ENCODE measurements at regions not wholly inside any gene's neighbourhood (a gene's known extent, or its start where the extent isn't known, plus 50 kb on each side); places are given as distances from the start of the nearest gene placed in this dataset.

DNA sequence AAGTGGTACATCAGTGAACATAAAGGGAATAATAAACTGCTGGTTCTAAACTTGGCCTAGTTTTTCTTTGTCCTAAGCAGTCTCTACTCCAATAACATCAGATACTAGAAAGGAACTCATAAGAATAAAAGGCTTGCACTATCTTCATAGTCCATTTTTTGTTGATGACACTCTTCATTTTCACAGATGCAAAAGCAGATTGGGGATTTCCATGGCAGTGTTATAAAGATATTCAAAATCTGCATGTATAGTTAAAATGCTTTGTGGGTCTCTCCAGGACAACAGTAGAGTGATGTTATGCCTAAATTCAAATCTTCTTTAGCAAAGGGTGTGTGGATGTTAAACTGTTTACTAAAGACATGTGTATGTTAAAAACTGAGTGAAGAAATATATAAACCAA lies 745.8 kb downstream of the TRHDE start:
- no peak overlapping the region for H2AFZ ChIP-seq (ENCODE audit: low read length)
- H3K79me2 ChIP-seq (ENCODE audit: low read length): no peaks in the 10 kb centered on the region
- H3K9me2 ChIP-seq (replicated peaks; ENCODE audit: insufficient read depth, low read length): no peaks in the 10 kb centered on the region
- H4K20me1 ChIP-seq (ENCODE audit: insufficient read depth, low read length): no peaks in the 10 kb centered on the region
- H3K4me3 ChIP-seq (ENCODE audit: low read length): no peak overlapping the region
- TF ChIP-seq EZH2 (optimal IDR thresholded peaks at IDR 0.05; ENCODE audit: low read depth, low read length) (no peak), EZH2phosphoT487 (IDR thresholded peaks at IDR 0.05; ENCODE audit: low read length) (no peak)
- TF ChIP-seq, protein P1, sequence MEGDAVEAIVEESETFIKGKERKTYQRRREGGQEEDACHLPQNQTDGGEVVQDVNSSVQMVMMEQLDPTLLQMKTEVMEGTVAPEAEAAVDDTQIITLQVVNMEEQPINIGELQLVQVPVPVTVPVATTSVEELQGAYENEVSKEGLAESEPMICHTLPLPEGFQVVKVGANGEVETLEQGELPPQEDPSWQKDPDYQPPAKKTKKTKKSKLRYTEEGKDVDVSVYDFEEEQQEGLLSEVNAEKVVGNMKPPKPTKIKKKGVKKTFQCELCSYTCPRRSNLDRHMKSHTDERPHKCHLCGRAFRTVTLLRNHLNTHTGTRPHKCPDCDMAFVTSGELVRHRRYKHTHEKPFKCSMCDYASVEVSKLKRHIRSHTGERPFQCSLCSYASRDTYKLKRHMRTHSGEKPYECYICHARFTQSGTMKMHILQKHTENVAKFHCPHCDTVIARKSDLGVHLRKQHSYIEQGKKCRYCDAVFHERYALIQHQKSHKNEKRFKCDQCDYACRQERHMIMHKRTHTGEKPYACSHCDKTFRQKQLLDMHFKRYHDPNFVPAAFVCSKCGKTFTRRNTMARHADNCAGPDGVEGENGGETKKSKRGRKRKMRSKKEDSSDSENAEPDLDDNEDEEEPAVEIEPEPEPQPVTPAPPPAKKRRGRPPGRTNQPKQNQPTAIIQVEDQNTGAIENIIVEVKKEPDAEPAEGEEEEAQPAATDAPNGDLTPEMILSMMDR (IDR thresholded peaks at IDR 0.05; ENCODE audit: low read length): no peak
- no peak overlapping the region for H3K4me2 ChIP-seq (ENCODE audit: low read depth, low read length)
- DNase-seq: no peak
- no peaks in the 10 kb centered on the region for H3K9me3 ChIP-seq (replicated peaks; ENCODE audit: insufficient read depth, low read length)
- H3K9ac ChIP-seq (ENCODE audit: low read length): no peak overlapping the region
- no peaks in the 10 kb centered on the region for H3K36me3 ChIP-seq (replicated peaks; ENCODE audit: insufficient read depth, low read length)
- H3F3A ChIP-seq (ENCODE audit: insufficient read depth, low read length): no peaks in the 10 kb centered on the region
- H3K4me1 ChIP-seq (ENCODE audit: low read length): no peaks in the 10 kb centered on the region
- H3K27me3 ChIP-seq (replicated peaks; ENCODE audit: insufficient read depth, low read length): no peaks in the 10 kb centered on the region
- H3K27ac ChIP-seq (ENCODE audit: low read length): no peak overlapping the region

DNA sequence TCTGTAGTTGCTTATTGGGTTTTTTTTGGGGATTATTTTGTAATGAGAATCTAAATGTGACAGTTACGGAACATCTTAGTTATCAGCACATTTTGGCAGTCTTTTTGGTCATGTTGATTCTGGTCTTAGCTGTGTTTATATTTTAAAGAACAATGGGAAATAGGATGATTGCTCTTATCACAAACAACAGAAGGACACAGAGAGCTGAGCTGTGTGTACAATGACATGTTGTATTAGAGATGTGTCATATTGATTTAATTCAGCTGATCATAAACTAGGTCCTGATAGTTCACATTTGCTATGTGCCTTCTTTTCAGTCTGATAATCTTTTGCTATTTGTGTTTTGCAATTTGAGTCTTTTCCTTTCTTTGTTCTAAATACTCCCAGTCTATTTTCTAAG lies 781.7 kb downstream of the TRHDE start:
- Histone ChIP-seq H3K27ac (ENCODE audit: low read length) (no peak overlapping the region), H3K79me2 (ENCODE audit: low read length) (no peaks in the 10 kb centered on the region), H3K9me2 (replicated peaks; ENCODE audit: insufficient read depth, low read length) (no peaks in the 10 kb centered on the region), H3K9ac (ENCODE audit: low read length) (no peak overlapping the region), H3K4me1 (ENCODE audit: low read length) (no peaks in the 10 kb centered on the region), H3K4me3 (ENCODE audit: low read length) (no peak overlapping the region), H2AFZ (ENCODE audit: low read length) (no peak overlapping the region), H3K9me3 (replicated peaks; ENCODE audit: insufficient read depth, low read length) (no peaks in the 10 kb centered on the region), H4K20me1 (ENCODE audit: insufficient read depth, low read length) (no peaks in the 10 kb centered on the region), H3K4me2 (ENCODE audit: low read depth, low read length) (no peak overlapping the region), H3K36me3 (replicated peaks; ENCODE audit: insufficient read depth, low read length) (no peaks in the 10 kb centered on the region), H3F3A (ENCODE audit: insufficient read depth, low read length) (no peaks in the 10 kb centered on the region), H3K27me3 (replicated peaks; ENCODE audit: insufficient read depth, low read length) (no peaks in the 10 kb centered on the region)
- TF ChIP-seq EZH2phosphoT487 (IDR thresholded peaks at IDR 0.05; ENCODE audit: low read length): no peak
- TF ChIP-seq EZH2 (optimal IDR thresholded peaks at IDR 0.05; ENCODE audit: low read depth, low read length): no peak
- TF ChIP-seq, protein P1 (IDR thresholded peaks at IDR 0.05; ENCODE audit: low read length): no peak
- DNase-seq: no peak

DNA sequence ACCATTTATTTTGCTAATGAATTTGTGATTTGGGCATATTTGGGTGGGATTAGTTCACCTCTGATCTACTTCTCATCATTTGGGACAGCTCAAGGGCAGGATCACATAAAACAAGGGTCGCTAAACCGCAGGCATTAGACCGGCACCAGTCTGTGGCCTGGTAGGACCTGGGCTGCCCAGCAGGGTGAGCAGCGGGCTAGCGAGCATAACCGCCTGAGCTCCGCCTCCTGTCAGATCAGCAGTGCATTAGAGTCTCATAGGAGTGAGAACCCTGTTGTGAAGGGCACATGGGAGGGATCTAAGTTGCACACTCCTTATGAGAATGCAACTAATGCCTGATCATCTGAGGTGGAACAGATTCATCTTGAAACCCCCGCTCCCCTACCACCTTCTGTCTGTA lies 785.3 kb downstream of the TRHDE start:
- no peak overlapping the region for H2AFZ ChIP-seq (ENCODE audit: low read length)
- H3K4me1 ChIP-seq (ENCODE audit: low read length): no peaks in the 10 kb centered on the region
- no peak for DNase-seq
- H3K9ac ChIP-seq (ENCODE audit: low read length): no peak overlapping the region
- H4K20me1 ChIP-seq (ENCODE audit: insufficient read depth, low read length): no peaks in the 10 kb centered on the region
- TF ChIP-seq EZH2 (optimal IDR thresholded peaks at IDR 0.05; ENCODE audit: low read depth, low read length) (no peak), EZH2phosphoT487 (IDR thresholded peaks at IDR 0.05; ENCODE audit: low read length) (no peak)
- TF ChIP-seq, protein P1 (IDR thresholded peaks at IDR 0.05; ENCODE audit: low read length): no peak
- no peak overlapping the region for H3K27ac ChIP-seq (ENCODE audit: low read length)
- H3F3A ChIP-seq (ENCODE audit: insufficient read depth, low read length): no peaks in the 10 kb centered on the region
- no peaks in the 10 kb centered on the region for H3K27me3 ChIP-seq (replicated peaks; ENCODE audit: insufficient read depth, low read length)
- H3K9me2 ChIP-seq (replicated peaks; ENCODE audit: insufficient read depth, low read length): no peaks in the 10 kb centered on the region
- no peak overlapping the region for H3K4me3 ChIP-seq (ENCODE audit: low read length)
- no peak overlapping the region for H3K4me2 ChIP-seq (ENCODE audit: low read depth, low read length)
- H3K36me3 ChIP-seq (replicated peaks; ENCODE audit: insufficient read depth, low read length): no peaks in the 10 kb centered on the region
- no peaks in the 10 kb centered on the region for H3K79me2 ChIP-seq (ENCODE audit: low read length)
- H3K9me3 ChIP-seq (replicated peaks; ENCODE audit: insufficient read depth, low read length): no peaks in the 10 kb centered on the region

Data from MM.1S (cell line).